Hepatic stellate cell (primary cell): ENCODE measurements at regions not wholly inside any gene's neighbourhood (a gene's known extent, or its start where the extent isn't known, plus 50 kb on each side); places are given as distances from the start of the nearest gene placed in this dataset.

Source experiments
- DNase-seq: peaks from one replicate; pipeline ENCODE4 v3.0.0; 2011; ENCODE audit warnings: low spot score

GRCh38 chrX:40147971-40148370 is 50.2 kb upstream of the BCOR start:
- DNase-seq: no peak
